ENCODE measurements at regions not wholly inside any gene's neighbourhood (a gene's known extent, or its start where the extent isn't known, plus 50 kb on each side); places are given as distances from the start of the nearest gene placed in this dataset.

- TF ChIP-seq CTCF (conservative IDR thresholded peaks at IDR 0.05) (no peak), EZH2 (IDR thresholded peaks at IDR 0.05; ENCODE audit: low read depth) (no peak)
Observed at GRCh38 chr3:144477593-144477992, 506.0 kb downstream of the DIPK2A start.

Measured in PC-9 (cell line).